Ovary (tissue), 3 donors: ENCODE measurements at regions not wholly inside any gene's neighbourhood (a gene's known extent, or its start where the extent isn't known, plus 50 kb on each side); places are given as distances from the start of the nearest gene placed in this dataset.

ENCODE experiments used
- CTCF ChIP-seq, 3 donors: fragments of 450-650 bp in 2 of 3; fragments of 200-600 bp in 1 of 3; IDR thresholded peaks; one replicate each; pipeline versions ENCODE4 v1.5.1 to v1.8.0; 2016 to 2022; ENCODE audit warnings: antibody characterized with exemption in 3 of 3, mild to moderate bottlenecking in 1 of 3
- EP300 ChIP-seq: sonication (generic); formaldehyde crosslinking; IDR thresholded peaks from one replicate; pipeline ENCODE4 v1.6.1; 2017; ENCODE audit warnings: antibody characterized with exemption
- donor health status: DM: no; HTN: no; CAD: no.

GRCh38 chr16:52234626-52235025 lies 312.3 kb downstream of the TOX3 start:
- TF ChIP-seq EP300 (no peak), CTCF (IDR thresholded peaks at IDR 0.05) (no peak)
